ENCODE measurements at regions not wholly inside any gene's neighbourhood (a gene's known extent, or its start where the extent isn't known, plus 50 kb on each side); places are given as distances from the start of the nearest gene placed in this dataset.

DNA sequence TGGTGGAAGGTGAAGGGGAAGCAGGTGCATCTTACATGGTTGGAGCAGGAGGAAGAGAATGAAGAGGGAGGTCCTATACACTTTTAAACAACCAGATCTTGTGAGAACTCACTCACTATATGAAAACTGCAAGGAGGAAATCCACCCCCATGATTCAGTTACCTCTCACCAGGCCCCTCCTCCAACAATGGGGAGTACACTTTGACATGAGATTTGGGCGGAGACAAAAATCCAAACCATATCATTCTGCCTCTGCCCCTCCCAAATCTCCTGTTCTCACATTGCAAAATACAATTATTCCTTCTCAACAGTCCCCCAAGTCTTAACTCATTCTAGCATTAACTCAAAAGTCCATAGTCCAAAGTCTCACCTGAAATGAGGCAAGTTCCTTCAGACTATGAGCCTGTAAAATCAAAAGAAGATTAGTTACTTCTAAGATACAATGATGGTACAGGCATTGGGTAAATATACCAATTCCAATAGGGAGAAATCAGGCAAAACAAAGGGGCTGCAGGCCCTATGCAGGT lies 60.5 kb downstream of the EDN1 start:
- no peak for TF ChIP-seq POLR2A (IDR thresholded peaks at IDR 0.05; ENCODE audit: low read length)
- TF ChIP-seq GATA1 (IDR thresholded peaks at IDR 0.05; ENCODE audit: low read depth, low read length) = no peak
